HG02884 (cell line): ENCODE measurements at regions not wholly inside any gene's neighbourhood (a gene's known extent, or its start where the extent isn't known, plus 50 kb on each side); places are given as distances from the start of the nearest gene placed in this dataset.

ENCODE experiments used
- ATAC-seq: cut with Tn5 transposase; IDR thresholded peaks from one replicate; pipeline ENCODE4 v1.9.1; 2021; ENCODE audit warnings: mild to moderate bottlenecking, moderate library complexity; ENCODE audit not compliant: unreplicated experiment

DNA sequence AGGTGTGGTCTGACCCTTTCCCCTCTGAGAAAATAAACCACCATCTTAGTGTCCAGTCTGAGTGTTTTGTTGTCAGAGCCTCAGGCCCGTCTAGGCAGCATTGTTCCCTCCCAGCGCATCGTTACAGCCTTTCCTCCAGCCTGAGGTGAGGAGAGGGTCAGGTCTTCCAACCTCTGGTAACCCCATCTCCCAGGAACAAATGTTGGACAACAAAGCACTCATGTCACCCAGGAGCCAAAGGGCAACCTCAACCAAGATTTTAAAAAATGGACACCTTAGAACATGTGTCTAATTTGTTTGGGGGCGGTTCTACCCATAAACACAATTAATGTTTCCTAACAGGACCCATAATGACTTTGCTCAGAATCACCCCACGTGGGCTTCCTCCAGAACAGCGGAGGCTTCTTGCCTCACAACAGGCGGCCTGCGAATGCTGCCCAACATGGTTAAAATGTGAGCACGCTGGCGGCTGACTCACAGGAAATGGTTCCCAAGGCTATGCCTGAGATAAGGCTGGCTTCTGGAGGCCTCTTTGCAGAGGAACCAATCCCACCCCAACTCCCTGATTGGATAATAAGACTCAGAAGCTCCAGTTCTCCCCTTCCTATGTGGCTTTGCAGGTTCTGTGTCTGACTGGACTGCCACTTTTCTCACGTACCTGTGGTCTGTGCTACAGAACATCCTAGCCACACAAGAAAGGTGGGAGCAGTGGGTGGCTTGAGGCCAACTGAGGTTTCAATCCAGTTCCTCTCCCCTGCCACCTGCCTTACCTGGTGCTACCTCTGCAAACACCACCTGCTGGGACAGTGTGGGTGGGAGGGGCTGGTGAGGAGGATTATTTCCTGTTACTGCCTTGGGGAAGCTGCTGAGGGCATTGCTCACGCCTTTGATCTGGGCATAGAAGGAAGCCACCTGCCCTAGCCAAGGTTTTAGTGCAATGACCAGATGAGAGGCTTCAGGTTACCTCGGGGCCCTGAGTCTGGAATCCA lies 108.8 kb downstream of the B3GNT2 start:
- no peak for ATAC-seq

DNA sequence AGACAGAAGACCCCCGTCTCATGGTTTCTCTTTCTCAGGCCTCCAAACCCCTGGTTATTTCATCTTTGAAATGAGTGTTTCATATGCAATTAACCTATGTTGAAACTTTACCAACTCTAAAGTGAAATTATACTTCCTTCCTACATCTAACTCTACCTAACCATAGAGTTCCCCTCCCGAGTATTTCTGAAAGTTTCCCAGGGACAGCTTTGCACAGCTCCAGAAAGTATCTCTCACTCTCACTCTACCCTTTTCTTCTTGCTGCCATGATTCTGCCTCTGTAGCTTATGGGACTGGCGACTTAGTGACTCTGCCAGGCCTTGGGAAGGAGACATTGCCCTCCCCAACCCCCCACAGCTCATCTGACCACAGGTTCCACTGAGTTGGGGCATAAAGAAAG lies 107.9 kb downstream of the B3GNT2 start:
- no peak for ATAC-seq

DNA sequence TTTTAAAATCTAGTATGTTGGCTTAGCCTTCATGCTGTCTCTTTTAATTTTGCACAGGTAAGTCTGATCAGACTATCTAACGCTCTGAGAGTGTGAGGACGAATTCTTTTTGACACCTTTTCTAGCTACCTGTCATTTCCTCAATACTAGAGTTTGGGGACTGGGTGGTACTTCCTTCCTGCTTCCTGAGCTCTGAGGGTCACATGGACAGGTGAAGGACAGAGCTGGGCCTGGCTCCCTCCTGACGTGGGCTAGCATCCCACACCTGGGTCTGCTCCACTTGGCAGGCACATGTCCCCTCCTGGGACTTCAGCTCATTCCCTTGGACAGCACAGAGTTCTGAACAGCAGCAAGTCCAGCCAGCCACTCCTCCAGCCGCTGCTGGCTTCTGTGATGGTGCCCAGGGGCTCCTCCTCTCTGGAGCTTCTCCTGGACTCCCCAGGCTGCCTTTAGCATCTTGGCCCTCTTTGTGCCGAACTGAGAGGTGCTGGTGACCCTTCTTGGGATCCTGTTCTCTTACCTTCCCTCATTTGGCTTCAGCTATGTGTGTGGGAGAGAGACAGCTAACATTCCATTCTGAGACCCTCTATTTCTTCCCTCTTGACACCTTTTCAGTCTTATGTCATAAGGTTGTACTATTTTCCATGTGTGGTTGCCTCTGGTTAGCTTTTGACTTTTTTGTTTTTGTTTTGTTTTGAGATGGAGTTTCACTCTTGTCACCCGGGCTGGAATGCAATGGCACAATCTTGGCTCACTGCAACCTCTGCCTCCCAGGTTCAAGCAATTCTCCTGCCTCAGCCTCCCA lies 106.9 kb downstream of the B3GNT2 start:
- ATAC-seq: no peak

DNA sequence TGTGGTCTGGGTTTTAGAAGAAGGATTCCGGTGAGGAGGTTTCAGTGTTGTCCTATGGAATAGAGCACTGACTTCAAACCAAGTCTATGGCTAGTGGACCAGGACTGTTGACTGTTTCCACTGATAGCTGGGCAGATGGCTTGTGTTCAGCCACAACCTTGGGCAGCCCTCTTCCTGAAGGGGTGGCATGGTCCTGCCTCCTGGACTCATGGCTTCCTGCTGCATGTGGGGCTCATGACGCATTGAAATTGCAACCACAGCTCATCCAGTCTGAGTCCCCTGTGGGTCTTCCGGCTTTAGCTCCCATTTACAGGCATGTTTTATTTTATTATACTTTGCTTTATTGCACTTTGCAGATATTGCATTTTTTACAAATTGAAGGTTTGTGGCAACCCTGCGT lies 105.0 kb downstream of the B3GNT2 start:
- no peak for ATAC-seq

DNA sequence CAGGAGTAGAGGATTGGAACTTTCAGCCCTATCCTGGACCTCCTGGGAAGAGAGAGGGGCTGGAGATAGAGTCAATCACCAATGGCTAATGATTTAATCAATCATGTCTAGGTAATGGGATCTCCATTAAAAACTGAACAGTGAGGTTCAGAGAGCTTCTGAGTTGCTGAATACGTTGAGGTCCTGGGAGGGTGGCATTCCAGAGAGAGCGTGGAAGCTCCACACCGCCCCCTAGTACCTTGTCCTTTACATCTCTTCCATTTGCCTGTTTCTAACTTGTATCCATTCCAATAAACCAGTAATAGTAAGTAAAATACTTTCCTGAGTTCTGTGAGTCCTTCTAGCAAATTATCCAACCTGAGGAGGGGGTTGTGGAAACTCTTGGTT lies 101.7 kb downstream of the B3GNT2 start:
- ATAC-seq: no peak

DNA sequence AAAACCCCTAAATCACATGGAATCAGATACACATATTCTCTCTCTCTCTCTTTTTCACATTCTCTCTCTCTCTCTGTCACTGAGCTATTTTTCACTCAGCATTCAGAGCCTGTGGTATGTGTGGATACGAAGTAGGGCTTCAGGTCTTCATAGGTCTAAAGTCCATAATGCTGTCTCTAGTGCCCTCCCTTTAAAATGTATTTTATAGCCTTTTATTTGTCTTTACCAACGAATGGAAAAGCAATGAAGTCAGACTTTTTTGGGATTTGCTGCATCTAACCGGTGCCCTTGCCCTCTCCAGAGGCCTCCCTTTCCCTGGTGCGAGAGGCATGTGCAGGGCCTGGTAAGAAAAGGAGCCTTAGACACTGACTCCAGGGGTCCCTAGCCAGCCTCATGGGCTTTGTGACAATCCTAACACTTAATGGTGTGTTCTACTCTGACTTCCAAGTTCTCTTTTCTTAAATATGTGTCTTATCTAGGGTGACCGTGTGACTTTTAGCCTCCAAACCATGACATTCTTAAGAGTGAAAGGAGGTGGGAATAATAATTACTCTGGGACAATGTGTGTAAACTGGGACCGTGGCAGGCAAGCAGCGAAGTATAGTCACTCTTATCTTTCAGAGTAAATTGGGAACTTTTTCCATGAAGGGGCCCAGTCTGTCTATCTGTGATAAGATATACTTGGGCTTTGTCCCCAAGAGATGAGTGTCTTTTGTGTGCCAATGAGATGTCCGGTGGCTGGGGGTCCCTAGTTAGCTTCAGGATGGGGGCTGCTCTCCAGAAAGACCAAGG lies 101.1 kb downstream of the B3GNT2 start:
- no peak for ATAC-seq

DNA sequence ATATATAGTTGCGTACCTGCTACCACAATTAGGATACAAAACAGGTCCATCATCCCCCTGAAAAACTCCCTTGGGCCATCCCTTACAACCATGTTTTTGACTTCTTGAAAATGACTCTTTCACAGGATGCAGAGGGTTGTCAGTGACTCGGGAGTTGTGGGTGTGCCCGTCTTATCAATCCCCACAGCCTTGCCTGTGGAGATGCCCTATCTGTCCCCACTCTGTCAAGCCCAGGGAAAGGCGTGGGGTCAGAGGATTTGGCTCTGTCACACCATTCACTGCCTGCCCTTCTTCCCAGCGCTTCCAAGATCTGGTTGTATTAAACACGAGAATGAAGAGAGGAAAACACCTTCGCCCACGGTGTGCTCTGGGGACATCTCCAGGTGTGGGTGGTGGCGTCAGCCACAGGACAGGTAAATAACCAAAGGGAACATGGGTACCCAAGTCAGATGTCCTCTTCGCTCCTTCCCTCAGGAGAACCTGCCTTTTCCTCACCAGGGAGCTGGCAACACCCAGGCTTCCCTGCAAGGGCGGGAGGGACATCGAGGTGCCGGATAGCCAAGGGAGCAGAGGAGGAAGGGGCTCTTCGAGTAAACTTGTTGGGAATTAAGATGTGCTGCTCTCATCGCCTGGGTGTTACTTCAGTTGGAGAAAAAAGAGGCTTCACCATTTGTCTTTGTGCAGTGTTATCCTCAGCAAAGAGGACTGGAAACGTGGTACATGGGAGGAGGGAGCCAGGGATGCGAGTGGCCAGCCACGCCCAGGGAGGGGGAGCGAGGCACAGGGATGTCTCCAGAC lies 100.3 kb downstream of the B3GNT2 start:
- ATAC-seq: no peak

DNA sequence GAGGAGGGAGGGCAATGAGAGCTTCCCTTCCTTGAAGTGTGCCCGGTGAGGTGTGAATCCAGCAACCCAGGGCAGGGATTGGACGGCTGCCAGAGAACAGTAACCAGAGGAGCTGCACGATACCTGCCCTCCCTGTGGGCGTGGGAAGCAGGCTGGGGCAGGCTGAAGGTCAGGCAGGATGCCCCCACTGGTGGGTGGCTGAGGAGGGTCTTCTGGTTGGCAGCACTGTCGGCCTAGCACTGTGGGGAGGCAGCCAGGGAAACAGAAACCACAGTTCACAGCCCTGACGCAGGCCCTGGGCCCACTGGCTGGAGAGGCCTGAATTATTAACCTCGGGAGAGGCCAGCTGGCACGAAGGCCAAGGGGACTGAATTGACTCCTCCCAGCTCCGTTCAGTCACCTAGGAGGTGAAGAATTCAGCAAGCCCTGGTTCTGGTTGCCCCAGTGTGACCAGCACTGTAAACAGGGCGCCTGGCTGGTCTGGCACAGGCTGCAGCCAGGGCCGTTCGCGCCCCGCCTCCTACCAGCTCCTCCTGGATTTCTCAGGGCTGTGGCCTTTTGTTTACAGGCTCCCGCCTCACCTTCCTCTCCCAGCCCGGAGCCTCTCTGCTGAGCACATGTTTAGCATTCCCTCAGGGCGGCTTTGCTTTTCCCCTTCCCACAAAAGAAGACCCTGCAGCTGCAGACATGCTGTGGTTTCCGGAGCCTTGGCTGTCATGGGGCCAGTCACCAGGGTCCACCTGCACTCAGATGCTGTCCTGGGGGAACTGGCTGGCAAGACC lies 97.8 kb downstream of the B3GNT2 start:
- no peak for ATAC-seq

DNA sequence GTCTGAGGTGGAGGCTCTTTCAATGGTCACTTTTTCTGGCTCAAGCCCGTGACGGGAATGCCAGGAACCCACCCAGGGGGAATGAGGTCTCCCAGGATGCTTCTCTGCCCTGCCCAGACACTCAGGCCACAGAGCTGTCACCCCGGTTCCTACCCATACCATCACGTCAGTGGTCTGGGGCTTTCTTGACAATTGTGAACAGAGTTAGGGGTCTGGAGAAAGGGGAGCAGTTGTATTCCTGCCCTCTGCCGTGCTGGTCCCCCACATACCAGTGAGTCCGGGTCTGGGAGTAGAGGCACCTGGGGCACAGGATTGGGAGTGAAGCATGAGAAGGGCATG lies 97.2 kb downstream of the B3GNT2 start:
- no peak for ATAC-seq

DNA sequence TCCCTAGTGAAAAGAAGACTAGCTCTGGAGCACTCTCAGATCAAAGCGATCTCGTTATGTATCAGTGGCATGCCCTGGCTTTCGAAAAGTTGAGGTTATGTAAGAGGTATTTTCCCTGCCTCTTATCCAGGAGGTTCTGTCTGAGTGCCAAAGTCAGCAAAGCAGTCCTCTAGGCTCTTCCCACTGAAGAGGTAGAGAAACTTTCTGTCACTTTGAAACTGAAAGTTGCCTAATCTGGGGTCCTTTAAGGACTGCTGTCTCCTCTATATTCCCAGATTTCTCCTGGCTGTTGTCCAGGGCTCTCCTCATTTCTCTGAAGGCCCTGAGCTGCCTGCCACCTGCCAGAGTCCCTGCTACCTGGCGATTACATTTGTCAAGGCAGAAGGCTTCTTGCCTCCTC lies 96.3 kb downstream of the B3GNT2 start:
- no peak for ATAC-seq

DNA sequence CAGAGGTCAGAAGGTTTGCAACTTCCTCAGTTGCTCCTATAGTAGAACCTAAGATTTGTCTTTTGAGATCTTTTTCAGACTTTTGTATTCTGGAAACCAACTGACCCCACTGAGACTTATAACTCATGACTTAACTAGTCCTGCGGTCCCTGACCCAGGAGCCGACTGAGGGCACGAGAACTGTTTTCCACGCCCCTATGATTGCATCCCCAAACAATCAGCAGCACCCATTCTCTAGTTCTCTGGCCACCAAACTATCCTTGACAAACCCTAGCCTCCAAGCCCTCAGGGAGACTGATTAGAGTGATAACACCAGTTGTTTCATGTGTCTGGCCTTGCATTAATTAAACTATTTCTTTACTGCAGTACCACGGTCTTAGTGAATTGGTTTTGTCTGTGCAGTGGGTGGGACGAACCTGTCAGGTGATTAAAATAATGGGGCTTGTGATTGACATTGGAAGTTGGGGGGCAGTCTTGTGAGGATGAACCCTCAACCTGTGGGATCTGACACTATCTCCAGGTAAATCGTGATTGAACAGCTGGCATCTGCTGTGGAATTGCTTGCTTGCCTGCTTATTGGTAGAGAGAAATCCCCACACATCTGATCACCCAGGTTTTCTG lies 95.7 kb downstream of the B3GNT2 start:
- no peak for ATAC-seq

DNA sequence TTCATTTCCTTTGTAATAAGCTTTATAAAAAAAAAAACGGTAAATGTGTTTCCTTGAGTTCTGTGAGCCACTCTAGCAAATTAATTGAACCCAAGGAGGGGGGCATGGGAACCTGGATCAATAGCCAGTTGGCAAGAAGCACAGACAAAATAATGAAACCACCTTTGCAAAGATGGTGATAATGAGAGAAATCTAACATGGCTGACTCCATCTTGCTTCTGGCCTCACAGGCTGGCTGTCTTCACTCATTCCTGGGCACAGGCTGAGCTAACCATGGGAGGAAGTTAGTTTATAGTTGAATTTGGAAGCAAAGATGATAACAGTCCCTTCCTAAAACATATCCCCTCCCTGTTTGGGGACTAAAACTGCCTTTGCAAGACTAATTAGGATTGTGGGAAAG lies 95.1 kb downstream of the B3GNT2 start:
- ATAC-seq: no peak

DNA sequence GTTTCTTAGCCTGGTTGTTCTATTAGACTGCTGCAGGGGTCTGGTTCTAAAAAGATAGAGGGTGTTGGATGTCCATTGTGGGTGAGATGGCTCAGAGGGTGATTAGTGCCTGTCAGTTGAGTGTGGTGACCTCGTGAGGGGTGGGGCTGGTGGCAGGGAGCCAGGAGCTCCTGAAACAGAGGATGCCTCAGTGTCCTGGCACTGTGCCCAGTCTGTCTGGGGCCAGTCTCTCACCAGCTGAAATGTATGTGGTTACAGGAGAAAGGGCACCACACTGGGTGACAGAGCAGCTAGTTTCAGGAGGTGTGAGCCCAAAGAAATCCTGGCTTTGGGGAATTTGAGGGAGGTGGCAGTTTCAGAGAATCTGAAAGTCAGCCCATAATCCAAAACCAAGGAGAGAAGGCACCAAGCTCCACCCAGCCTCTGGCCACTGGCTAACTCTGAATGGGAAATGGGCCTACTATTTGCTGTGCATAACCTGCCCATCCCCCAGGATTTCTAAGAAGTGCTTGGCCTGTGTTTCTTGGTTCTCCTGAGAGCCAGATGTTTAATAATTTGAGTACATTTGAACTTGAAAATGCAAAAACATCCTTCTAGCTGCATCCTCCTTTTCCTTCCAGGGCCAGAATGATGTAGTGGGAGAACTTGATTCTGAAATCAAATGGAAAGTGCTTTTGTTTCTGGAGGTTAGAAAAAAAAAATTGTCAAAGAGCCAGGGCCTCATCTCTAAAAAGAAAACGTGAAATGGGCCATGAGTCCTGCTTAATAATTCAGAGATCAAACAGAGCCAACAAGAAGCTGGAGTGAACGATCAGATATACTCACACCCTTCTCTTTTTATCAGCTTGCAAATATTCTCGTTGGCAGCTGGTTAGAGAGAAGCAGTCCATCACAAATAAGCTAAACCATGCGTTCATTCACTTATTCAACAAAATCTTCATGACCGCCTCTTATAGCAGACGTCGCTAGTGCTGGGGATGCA lies 92.3 kb downstream of the B3GNT2 start:
- no peak for ATAC-seq

DNA sequence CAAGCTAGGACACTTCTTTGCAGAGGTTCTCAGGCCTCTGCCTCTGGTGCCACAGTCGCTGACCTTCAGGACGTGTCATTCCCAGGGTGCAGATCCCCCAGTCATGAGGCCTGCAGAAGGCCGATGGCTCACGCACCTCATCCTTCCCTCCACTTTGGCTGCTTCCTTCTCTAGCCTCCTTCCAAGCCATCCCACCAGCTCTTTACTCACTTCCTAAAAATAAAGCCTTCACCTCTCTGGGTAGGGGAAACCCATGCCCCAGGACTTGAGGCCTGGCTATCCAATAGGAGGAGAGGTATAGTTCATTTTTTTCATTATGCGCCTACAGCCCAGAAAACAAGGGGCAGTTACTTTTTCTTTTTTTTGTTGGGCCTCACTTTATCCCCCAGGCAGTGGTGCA lies 91.4 kb downstream of the B3GNT2 start:
- no peak for ATAC-seq

DNA sequence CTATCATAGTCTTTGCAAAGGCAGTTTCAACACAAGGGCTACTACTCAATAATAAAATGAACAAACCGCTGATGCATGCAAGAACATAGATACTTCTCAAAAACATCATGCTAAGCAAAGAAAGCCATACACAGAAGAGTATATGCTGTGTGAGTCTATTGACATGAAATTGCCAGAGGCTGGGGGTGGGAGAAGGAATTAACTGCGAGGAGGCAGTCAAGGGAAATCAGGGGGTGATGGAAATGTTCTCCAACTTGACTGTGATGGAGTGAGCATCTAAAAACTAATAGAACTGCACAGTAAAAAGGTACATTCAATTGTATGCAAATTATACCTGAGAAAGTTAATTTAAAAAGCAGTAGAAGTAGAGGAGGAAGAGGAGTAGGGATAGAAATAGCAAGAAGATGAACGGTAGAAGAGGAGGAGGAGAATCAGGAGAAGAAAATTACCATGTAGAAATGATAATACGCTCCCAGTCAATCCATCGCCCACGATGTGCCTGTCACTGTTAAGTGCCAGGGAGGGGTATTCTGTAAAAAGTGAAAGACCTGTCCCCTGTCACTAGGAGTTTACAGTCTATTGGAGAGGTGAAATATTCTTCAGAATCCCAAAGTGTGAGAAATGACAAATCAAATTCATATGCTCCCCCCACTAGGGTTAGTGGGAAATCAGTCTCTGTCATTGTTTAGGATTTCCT lies 90.3 kb downstream of the B3GNT2 start:
- no peak for ATAC-seq

DNA sequence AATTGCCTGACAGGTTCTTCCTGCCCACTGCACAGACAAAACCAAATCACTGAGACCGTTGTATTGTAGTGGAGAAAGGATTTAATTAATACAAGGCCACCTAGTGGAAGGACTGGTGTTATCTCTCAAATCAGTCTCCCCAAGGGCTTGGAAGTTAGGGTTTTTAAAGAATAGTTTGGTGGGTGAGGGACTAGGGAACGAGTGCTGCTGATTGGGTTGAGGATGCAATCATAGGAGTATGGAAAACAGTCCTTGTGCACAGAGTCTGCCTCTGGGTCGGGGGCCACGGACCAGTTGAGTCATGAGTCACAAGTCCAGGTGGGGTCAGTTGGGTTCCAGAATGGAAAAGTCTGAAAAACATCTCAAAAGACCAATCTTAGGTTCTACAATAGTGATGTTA lies 89.1 kb downstream of the B3GNT2 start:
- ATAC-seq: no peak

DNA sequence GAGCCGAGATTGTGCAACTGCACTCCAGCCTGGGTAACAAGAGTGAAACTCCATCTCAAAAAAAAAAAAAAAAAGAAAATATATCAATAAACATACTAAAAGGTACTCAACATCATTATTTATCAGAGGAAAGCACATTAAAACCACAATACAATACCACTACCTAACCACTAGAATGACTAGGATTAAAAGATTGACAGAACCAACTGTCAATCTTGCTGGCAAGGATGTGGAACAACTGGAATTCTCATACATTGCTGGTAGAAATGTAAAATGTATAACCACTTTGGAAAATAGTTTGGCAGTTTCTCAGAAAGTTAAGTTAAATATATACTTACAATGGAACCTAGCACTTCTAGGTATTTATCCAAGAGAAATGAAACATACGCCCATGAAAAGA lies 88.6 kb downstream of the B3GNT2 start:
- ATAC-seq: no peak

DNA sequence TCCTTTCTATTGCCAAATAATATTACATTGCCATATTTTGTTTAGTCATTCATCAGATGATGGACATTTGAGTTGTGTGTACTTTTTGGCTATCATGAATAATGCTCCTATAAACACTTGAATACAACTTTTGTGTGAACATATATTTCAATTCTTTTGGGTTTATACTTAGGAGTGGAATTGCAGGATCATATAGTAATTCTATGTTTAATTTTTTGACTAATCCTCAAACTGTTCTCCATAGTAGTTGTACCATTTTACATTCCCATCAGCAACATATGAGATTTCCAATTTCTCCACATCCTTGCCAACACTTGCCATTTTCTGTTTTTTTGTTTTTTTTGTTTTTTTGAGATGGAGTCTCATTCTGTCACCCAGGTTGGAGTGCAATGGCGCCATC lies 87.2 kb downstream of the B3GNT2 start:
- ATAC-seq: no peak
